ENCODE measurements at regions not wholly inside any gene's neighbourhood (a gene's known extent, or its start where the extent isn't known, plus 50 kb on each side); places are given as distances from the start of the nearest gene placed in this dataset.

DNA sequence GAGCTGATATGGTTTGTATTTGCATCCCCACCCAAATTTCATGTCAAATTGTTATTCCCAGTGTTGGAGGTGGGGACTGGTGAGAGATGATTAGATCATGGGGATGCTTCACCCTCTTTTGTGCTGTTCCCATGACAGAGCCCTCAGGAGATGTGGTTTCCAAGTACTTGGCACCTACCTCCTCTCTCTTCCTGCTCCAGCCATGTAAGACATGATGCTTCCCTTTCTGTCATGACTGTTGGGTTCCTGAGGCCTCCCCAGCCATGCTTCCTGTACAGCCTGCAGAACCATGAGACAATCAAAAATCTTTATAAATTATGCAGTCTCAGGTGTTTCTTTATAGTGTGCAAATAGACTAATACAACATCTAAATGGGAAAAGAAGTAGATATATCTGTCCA, 754.5 kb downstream of the TMEM121 start:
- TF ChIP-seq, protein P1, sequence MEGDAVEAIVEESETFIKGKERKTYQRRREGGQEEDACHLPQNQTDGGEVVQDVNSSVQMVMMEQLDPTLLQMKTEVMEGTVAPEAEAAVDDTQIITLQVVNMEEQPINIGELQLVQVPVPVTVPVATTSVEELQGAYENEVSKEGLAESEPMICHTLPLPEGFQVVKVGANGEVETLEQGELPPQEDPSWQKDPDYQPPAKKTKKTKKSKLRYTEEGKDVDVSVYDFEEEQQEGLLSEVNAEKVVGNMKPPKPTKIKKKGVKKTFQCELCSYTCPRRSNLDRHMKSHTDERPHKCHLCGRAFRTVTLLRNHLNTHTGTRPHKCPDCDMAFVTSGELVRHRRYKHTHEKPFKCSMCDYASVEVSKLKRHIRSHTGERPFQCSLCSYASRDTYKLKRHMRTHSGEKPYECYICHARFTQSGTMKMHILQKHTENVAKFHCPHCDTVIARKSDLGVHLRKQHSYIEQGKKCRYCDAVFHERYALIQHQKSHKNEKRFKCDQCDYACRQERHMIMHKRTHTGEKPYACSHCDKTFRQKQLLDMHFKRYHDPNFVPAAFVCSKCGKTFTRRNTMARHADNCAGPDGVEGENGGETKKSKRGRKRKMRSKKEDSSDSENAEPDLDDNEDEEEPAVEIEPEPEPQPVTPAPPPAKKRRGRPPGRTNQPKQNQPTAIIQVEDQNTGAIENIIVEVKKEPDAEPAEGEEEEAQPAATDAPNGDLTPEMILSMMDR (IDR thresholded peaks at IDR 0.05): no peak
- TF ChIP-seq POLR2A (IDR thresholded peaks at IDR 0.05): no peak
